GM12878 (cell line): ENCODE measurements at regions not wholly inside any gene's neighbourhood (a gene's known extent, or its start where the extent isn't known, plus 50 kb on each side); places are given as distances from the start of the nearest gene placed in this dataset.

Experiments
- ATAC-seq: fragments of 200-7000 bp; cut with Tn5 transposase; 3 replicates; pipeline ENCODE4 v1.9.1; 2020; ENCODE audit warnings: mild to moderate bottlenecking, moderate library complexity
- BruUV-seq: library from RNA; stranded (reverse); fragments of 400-500 nt; replicated peaks from 2 replicates; lab custom pipeline; 2021; lab: Mats Ljungman, UMichigan
- CTCF ChIA-PET: fragments of 300-600 bp; sonication (Branson Sonifier 250); formaldehyde crosslinking; extraction: SDS; loops from one replicate; lab custom pipeline; 2021; ENCODE audit warnings: inconsistent platforms; lab: Yijun Ruan, JAX
- POLR2A ChIA-PET: fragments of 350-600 bp; formaldehyde crosslinking; extraction: SDS; loops from one replicate; lab custom pipeline; 2021; ENCODE audit warnings: inconsistent platforms; lab: Charles Lee
- RAD21 ChIA-PET: fragments of 300-600 bp; sonication (Branson Sonifier 250); formaldehyde crosslinking; loops from one replicate; lab custom pipeline; 2023; ENCODE audit warnings: antibody characterized with exemption; ENCODE audit not compliant: unreplicated experiment; lab: Charles Lee
- SMC1A ChIA-PET: fragments of 300-600 bp; sonication (Branson Sonifier 250); formaldehyde crosslinking; loops from one replicate; lab custom pipeline; 2023; ENCODE audit not compliant: unreplicated experiment, uncharacterized antibody; lab: Charles Lee
- DNase-seq: peaks from one replicate; pipeline ENCODE4 v3.0.0-alpha.2; 2011; ENCODE audit warnings: low read depth, low spot score
- FAIRE-seq: peaks from 3 replicates; lab custom pipeline; 2011; peaks lifted over from hg19 to GRCh38; lab: Jason Lieb, UNC
- H2AFZ ChIP-seq: 2 replicates; pipeline ENCODE4 v1.6.0; 2011; ENCODE audit warnings: low read depth, low read length, control low read depth; ENCODE audit not compliant: control insufficient read depth
- H3K27ac ChIP-seq: 2 replicates; pipeline ENCODE4 v1.5.1; 2011; ENCODE audit warnings: control low read depth; ENCODE audit not compliant: control insufficient read depth, insufficient read depth
- H3K27me3 ChIP-seq, 2 experiments: replicated peaks in 1 of 2; 2 replicates each; pipeline versions ENCODE4 v1.6.0 to v1.6.1; 2011; ENCODE audit warnings: low read length in 1 of 2; ENCODE audit not compliant: control insufficient read depth in 2 of 2, insufficient read depth in 2 of 2
- H3K36me3 ChIP-seq, 2 experiments: 2 replicates each; pipeline ENCODE4 v1.5.1; 2011; ENCODE audit warnings: low read length in 1 of 2; ENCODE audit not compliant: control insufficient read depth in 2 of 2, insufficient read depth in 2 of 2
- H3K4me1 ChIP-seq: 2 replicates; pipeline ENCODE4 v1.6.1; 2011; ENCODE audit warnings: mild to moderate bottlenecking, low read length, moderate library complexity, mixed read lengths; ENCODE audit not compliant: control insufficient read depth, insufficient read depth
- H3K4me2 ChIP-seq: 2 replicates; pipeline ENCODE4 v1.6.0; 2011; ENCODE audit warnings: control low read depth; ENCODE audit not compliant: control insufficient read depth, insufficient read depth
- H3K4me3 ChIP-seq: fragments of 200-600 bp; sonication (generic); 2 replicates; pipeline ENCODE4 v1.5.1; 2016
- H3K79me2 ChIP-seq: 2 replicates; pipeline ENCODE4 v1.6.0; 2011; ENCODE audit warnings: low read length; ENCODE audit not compliant: control insufficient read depth, insufficient read depth
- H3K9ac ChIP-seq: 2 replicates; pipeline ENCODE4 v1.8.0; 2011; ENCODE audit warnings: low read length, control low read depth, mixed read lengths; ENCODE audit not compliant: control insufficient read depth, insufficient read depth
- H3K9me3 ChIP-seq: replicated peaks from 3 replicates; pipeline ENCODE4 v1.5.1; 2011; ENCODE audit warnings: mild to moderate bottlenecking, low read length; ENCODE audit not compliant: control insufficient read depth, insufficient read depth
- H4K20me1 ChIP-seq: 2 replicates; pipeline ENCODE4 v1.6.0; 2011; ENCODE audit not compliant: control insufficient read depth, insufficient read depth
- BACH1 ChIP-seq: fragments of 450-650 bp; IDR thresholded peaks from 2 replicates; pipeline ENCODE4 v1.6.1; 2017; ENCODE audit warnings: mild to moderate bottlenecking, borderline replicate concordance
- IKZF2 ChIP-seq, 2 experiments: fragments of 450-650 bp; IDR thresholded peaks; 2 replicates each; pipeline ENCODE4 v1.6.1; 2017; ENCODE audit warnings: mild to moderate bottlenecking in 2 of 2, moderate library complexity in 2 of 2
- KDM1A ChIP-seq: fragments of 200-600 bp; sonication (generic); IDR thresholded peaks from 2 replicates; pipeline ENCODE4 v1.6.1; 2016; ENCODE audit warnings: borderline replicate concordance
- MXI1 ChIP-seq: fragments of 150-350 bp; IDR thresholded peaks from 2 replicates; pipeline ENCODE4 v1.6.1; 2011; ENCODE audit warnings: low read depth, mild to moderate bottlenecking, inconsistent platforms, low read length, improper control_type of control experiment
- TARDBP ChIP-seq: IDR thresholded peaks from 2 replicates; pipeline ENCODE4 v1.6.1; 2016; ENCODE audit warnings: borderline replicate concordance
- WGBS: methylation state at CpG from one replicate; pipeline ENCODE4 v1.1.6; 2016; ENCODE audit warnings: low lambda C conversion rate; ENCODE audit not compliant: insufficient replicate concordance, insufficient coverage; ENCODE audit errors: missing lambda C conversion rate; 5-methylcytosine and 5-hydroxymethylcytosine counted together
- in situ Hi-C: fragments of 300-500 bp; cut with MboI; formaldehyde crosslinking; loops from 9 replicates; pipeline ENCODE4 v1.14.3; 2018; ENCODE audit warnings: mixed read lengths
- intact Hi-C: fragments of 100-400 bp; cut with micrococcal nuclease; formaldehyde crosslinking; loops from one replicate; pipeline ENCODE4 v1.14.2; 2022; ENCODE audit not compliant: unreplicated experiment
- TF ChIP-seq, protein P1 (sequence below): fragments of 450-650 bp; IDR thresholded peaks from 2 replicates; pipeline ENCODE4 v1.6.1; 2017; ENCODE audit warnings: low read depth, mild to moderate bottlenecking, moderate library complexity
- TF ChIP-seq, protein P2 (sequence below): IDR thresholded peaks from 2 replicates; pipeline ENCODE4 v1.6.1; 2011; ENCODE audit warnings: mild to moderate bottlenecking, low read depth, low read length, moderate library complexity; ENCODE audit not compliant: insufficient replicate concordance

DNA sequence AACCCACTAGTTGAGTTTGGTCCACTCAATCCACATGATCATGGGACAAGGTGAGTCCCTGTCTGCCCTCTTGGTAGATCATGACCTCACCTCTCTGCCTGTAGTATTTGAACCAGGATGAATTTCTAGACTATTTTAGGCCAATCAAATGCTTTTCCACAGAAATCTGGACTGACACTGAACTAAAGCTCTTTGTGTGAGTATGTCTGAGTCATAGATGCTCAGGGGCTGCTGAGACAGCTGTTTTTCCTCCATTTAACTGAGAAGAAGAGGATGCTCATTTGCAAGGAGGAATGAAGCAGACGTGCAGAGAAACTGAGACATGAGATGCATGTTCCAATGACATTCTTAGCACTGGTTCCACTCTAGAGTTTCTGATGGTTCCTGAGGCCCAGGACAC, 77.3 kb upstream of the TMEM47 start (continued):
- TF ChIP-seq, protein P1, sequence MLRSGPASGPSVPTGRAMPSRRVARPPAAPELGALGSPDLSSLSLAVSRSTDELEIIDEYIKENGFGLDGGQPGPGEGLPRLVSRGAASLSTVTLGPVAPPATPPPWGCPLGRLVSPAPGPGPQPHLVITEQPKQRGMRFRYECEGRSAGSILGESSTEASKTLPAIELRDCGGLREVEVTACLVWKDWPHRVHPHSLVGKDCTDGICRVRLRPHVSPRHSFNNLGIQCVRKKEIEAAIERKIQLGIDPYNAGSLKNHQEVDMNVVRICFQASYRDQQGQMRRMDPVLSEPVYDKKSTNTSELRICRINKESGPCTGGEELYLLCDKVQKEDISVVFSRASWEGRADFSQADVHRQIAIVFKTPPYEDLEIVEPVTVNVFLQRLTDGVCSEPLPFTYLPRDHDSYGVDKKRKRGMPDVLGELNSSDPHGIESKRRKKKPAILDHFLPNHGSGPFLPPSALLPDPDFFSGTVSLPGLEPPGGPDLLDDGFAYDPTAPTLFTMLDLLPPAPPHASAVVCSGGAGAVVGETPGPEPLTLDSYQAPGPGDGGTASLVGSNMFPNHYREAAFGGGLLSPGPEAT, result no peak
- no peak for TF ChIP-seq BACH1

GRCh38 chrX:34744521-34744920, 87.4 kb upstream of the TMEM47 start:
- intact Hi-C loops, result no loop called here
- no peak for TF ChIP-seq KDM1A
- no peak for TF ChIP-seq IKZF2 (IDR thresholded peaks at IDR 0.05)
- TF ChIP-seq MXI1, result no peak
- no peak for TF ChIP-seq TARDBP
- TF ChIP-seq, protein P2, sequence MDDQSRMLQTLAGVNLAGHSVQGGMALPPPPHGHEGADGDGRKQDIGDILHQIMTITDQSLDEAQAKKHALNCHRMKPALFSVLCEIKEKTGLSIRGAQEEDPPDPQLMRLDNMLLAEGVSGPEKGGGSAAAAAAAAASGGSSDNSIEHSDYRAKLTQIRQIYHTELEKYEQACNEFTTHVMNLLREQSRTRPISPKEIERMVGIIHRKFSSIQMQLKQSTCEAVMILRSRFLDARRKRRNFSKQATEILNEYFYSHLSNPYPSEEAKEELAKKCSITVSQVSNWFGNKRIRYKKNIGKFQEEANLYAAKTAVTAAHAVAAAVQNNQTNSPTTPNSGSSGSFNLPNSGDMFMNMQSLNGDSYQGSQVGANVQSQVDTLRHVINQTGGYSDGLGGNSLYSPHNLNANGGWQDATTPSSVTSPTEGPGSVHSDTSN, result no peak
- Histone ChIP-seq H3K36me3 (no peaks in the 10 kb centered on the region), H2AFZ (no peak overlapping the region), H3K79me2 (no peaks in the 10 kb centered on the region), H3K4me3 (no peak overlapping the region), H3K4me1 (no peaks in the 10 kb centered on the region), H3K27me3 (no peaks in the 10 kb centered on the region), H3K9me3 (no peaks in the 10 kb centered on the region), H3K4me2 (no peak overlapping the region), H3K9ac (no peak overlapping the region), H4K20me1 (no peaks in the 10 kb centered on the region), H3K27ac (no peak overlapping the region)
- ChIA-PET CTCF (no interaction called here), SMC1A (interaction anchor here (0.6 kb wide), 1 partner anchor 109 kb away, joined by 3 read pairs; no protein-coding TSS in a partner anchor), RAD21 (no interaction called here), POLR2A (no interaction called here)
- in situ Hi-C loops, result no loop called here
- 32% methylated on average over 4 of the region's 4 CpGs for WGBS
- FAIRE-seq (no peak), ATAC-seq (no peak), DNase-seq (no peak)
- no TSS peak for BruUV-seq
